ENCODE measurements at regions not wholly inside any gene's neighbourhood (a gene's known extent, or its start where the extent isn't known, plus 50 kb on each side); places are given as distances from the start of the nearest gene placed in this dataset.

GRCh38 chr2:234394450-234394849 lies 102.4 kb downstream of the ARL4C start:
- no peak for TF ChIP-seq CTCF (IDR thresholded peaks at IDR 0.05)
- TF ChIP-seq POLR2A (IDR thresholded peaks at IDR 0.05), result no peak
- no peak for TF ChIP-seq POLR2AphosphoS5 (IDR thresholded peaks at IDR 0.05)

Data from transverse colon (tissue), 4 donors.